Islet of Langerhans (tissue), 1 donor: ENCODE measurements at regions not wholly inside any gene's neighbourhood (a gene's known extent, or its start where the extent isn't known, plus 50 kb on each side); places are given as distances from the start of the nearest gene placed in this dataset.
A peak's percentile ranks its signal among the peaks of the same experiment; 100 is the strongest.

Experiments
- FAIRE-seq: peaks from one replicate; lab custom pipeline; 2011; peaks lifted over from hg19 to GRCh38; lab: Jason Lieb, UNC

GRCh38 chr1:168782559-168783116 lies 53.6 kb upstream of the DPT start:
- FAIRE-seq, result no peak

- FAIRE-seq, result peak; percentile 13
These were observed 54.6 kb upstream of the DPT start for GRCh38 chr1:168783458-168784210.

- no peak for FAIRE-seq
These were observed 57.7 kb upstream of the DPT start for GRCh38 chr1:168786476-168787330.

GRCh38 chr1:168788258-168788657 lies 59.3 kb upstream of the DPT start:
- no peak for FAIRE-seq

GRCh38 chr1:168789501-168789900 lies 60.5 kb upstream of the DPT start:
- no peak for FAIRE-seq

GRCh38 chr1:168792142-168792541 lies 63.1 kb upstream of the DPT start:
- no peak for FAIRE-seq

- FAIRE-seq, result no peak
These were observed 63.7 kb upstream of the DPT start for GRCh38 chr1:168792592-168793125.

GRCh38 chr1:168794057-168794456 lies 65.1 kb upstream of the DPT start:
- no peak for FAIRE-seq

GRCh38 chr1:168795681-168796080 lies 66.7 kb upstream of the DPT start:
- no peak for FAIRE-seq

GRCh38 chr1:168799927-168800605 lies 71.1 kb upstream of the DPT start:
- peak; percentile 45 for FAIRE-seq

- peak; percentile 76 for FAIRE-seq
These were observed 72.2 kb upstream of the DPT start for GRCh38 chr1:168801032-168801745.

GRCh38 chr1:168803806-168804510 lies 75.0 kb upstream of the DPT start:
- FAIRE-seq, result no peak

GRCh38 chr1:168806952-168807351 lies 77.9 kb upstream of the DPT start:
- no peak for FAIRE-seq

- FAIRE-seq, result no peak
These were observed 82.2 kb upstream of the DPT start for GRCh38 chr1:168811176-168811575.

GRCh38 chr1:168819668-168820067 lies 90.7 kb upstream of the DPT start:
- FAIRE-seq, result no peak

GRCh38 chr1:168821434-168821833 lies 92.4 kb upstream of the DPT start:
- no peak for FAIRE-seq

- no peak for FAIRE-seq
These were observed 93.9 kb upstream of the DPT start for GRCh38 chr1:168822911-168823310.

GRCh38 chr1:168823988-168824387 lies 95.0 kb upstream of the DPT start:
- no peak for FAIRE-seq

GRCh38 chr1:168824418-168825065 lies 95.5 kb upstream of the DPT start:
- FAIRE-seq, result no peak

GRCh38 chr1:168825129-168825528 lies 96.1 kb upstream of the DPT start:
- no peak for FAIRE-seq

- FAIRE-seq, result no peak
These were observed 96.8 kb upstream of the DPT start for GRCh38 chr1:168825820-168826219.
